ENCODE measurements at regions not wholly inside any gene's neighbourhood (a gene's known extent, or its start where the extent isn't known, plus 50 kb on each side); places are given as distances from the start of the nearest gene placed in this dataset.

GRCh38 chr1:192243721-192244120, 73.1 kb upstream of the RGS21 start:
- intact Hi-C loops (cut with micrococcal nuclease), result no loop called here
- Histone ChIP-seq H3K9ac (ENCODE audit: low read length) (no peak overlapping the region), H3K9me3 (ENCODE audit: control insufficient read depth in 1 of 2, insufficient read depth in 1 of 2, low read depth in 1 of 2, low read length in 2 of 2) (no peaks in the 10 kb centered on the region), H3K27me3 (ENCODE audit: insufficient read depth, low read length) (no peaks in the 10 kb centered on the region), H3K79me2 (ENCODE audit: insufficient read depth, low read length) (no peaks in the 10 kb centered on the region), H3K4me1 (ENCODE audit: control insufficient read depth in 1 of 2, insufficient read depth in 2 of 2, low read length in 2 of 2) (no peaks in the 10 kb centered on the region), H3K4me3 (replicated peaks in 1 of 2; ENCODE audit: low read depth in 1 of 2, low read length in 2 of 2) (no peak overlapping the region), H4K20me1 (ENCODE audit: insufficient read depth) (no peaks in the 10 kb centered on the region), H3K36me3 (ENCODE audit: control insufficient read depth in 1 of 2, insufficient read depth in 2 of 2, low read length in 2 of 2) (no peaks in the 10 kb centered on the region), H3K27ac (ENCODE audit: low read depth, low read length) (no peak overlapping the region), H3K9me2 (ENCODE audit: insufficient read depth) (no peaks in the 10 kb centered on the region; the same call in 1 of the 2 replicates), H3K4me2 (ENCODE audit: low read length) (no peak overlapping the region), H2AFZ (ENCODE audit: low read depth, low read length, poor library complexity, severe bottlenecking) (no peak overlapping the region)
- BruUV-seq (replicated peaks), result no TSS peak
- no peak for TF ChIP-seq JUND (IDR thresholded peaks at IDR 0.05)
- TF ChIP-seq ZNF274 (IDR thresholded peaks at IDR 0.05; ENCODE audit: low read depth, low read length), result no peak
- no peak for TF ChIP-seq ELF1 (IDR thresholded peaks at IDR 0.05; ENCODE audit: borderline replicate concordance, low read depth)
- TF ChIP-seq EGR1 (IDR thresholded peaks at IDR 0.05; ENCODE audit: low read depth), result no peak
- no peak for TF ChIP-seq TCF7L2 (IDR thresholded peaks at IDR 0.05; ENCODE audit: borderline replicate concordance, extremely low read depth, insufficient read depth, insufficient read length)
- no peak for TF ChIP-seq MAX (IDR thresholded peaks at IDR 0.05)
- no peak for TF ChIP-seq ZBTB33 (IDR thresholded peaks at IDR 0.05; ENCODE audit: extremely low read depth, insufficient replicate concordance, low read length)
- TF ChIP-seq EZH2 (IDR thresholded peaks at IDR 0.05), result no peak
- no peak for TF ChIP-seq SIN3A (IDR thresholded peaks at IDR 0.05; ENCODE audit: low read depth)
- no peak for TF ChIP-seq FOSL1 (IDR thresholded peaks at IDR 0.05; ENCODE audit: low read depth)
- TF ChIP-seq ATF3 (IDR thresholded peaks at IDR 0.05), result no peak
- no peak for TF ChIP-seq CEBPB (IDR thresholded peaks at IDR 0.05; ENCODE audit: low read depth)
- TF ChIP-seq SP1 (IDR thresholded peaks at IDR 0.05; ENCODE audit: low read depth), result no peak
- no peak for TF ChIP-seq REST (IDR thresholded peaks at IDR 0.05; ENCODE audit: low read depth)
- TF ChIP-seq EZH2phosphoT487 (IDR thresholded peaks at IDR 0.05; ENCODE audit: borderline replicate concordance), result no peak
- no peak for TF ChIP-seq SRF (IDR thresholded peaks at IDR 0.05; ENCODE audit: low read depth)
- no peak for TF ChIP-seq RAD21 (IDR thresholded peaks at IDR 0.05; ENCODE audit: low read depth)
- TF ChIP-seq CTCF (IDR thresholded peaks at IDR 0.05 in 2 of 3, conservative IDR thresholded peaks at IDR 0.05 in 1 of 3; ENCODE audit: borderline replicate concordance in 1 of 3, insufficient read depth in 1 of 3, low read depth in 2 of 3, low read length in 2 of 3), result no peak
- RAD21 ChIA-PET (ENCODE audit: low non-redundant PET in 1 of 2, low total read pairs in 2 of 2, uncharacterized antibody in 2 of 2, unreplicated experiment in 2 of 2), result no interaction called here
- DNase-seq (ENCODE audit: low read depth, low spot score) (no peak), ATAC-seq (no peak)
- CTCF ChIA-PET, result no interaction called here
- POLR2A ChIA-PET, result no interaction called here

Data from HCT116 (cell line).